H9 (cell line): ENCODE measurements at regions not wholly inside any gene's neighbourhood (a gene's known extent, or its start where the extent isn't known, plus 50 kb on each side); places are given as distances from the start of the nearest gene placed in this dataset.

Experiments
- DNase-seq: peaks from one replicate; pipeline ENCODE4 v3.0.0-alpha.2; 2017
- H2AFZ ChIP-seq: one replicate; pipeline ENCODE4 v1.6.1; 2013; ENCODE audit warnings: mild to moderate bottlenecking, low read length, control low read depth, moderate library complexity
- H2AK5ac ChIP-seq: 2 replicates; pipeline ENCODE4 v1.6.1; 2013; ENCODE audit warnings: low read length, control low read depth, mixed read lengths; ENCODE audit not compliant: insufficient read length
- H2BK120ac ChIP-seq: one replicate; pipeline ENCODE4 v1.6.1; 2013; ENCODE audit warnings: low read depth, mild to moderate bottlenecking, low read length, control low read depth, inconsistent platforms; ENCODE audit not compliant: poor library complexity, severe bottlenecking
- H2BK12ac ChIP-seq: 2 replicates; pipeline ENCODE4 v1.6.1; 2013; ENCODE audit warnings: low read length, control low read depth, mixed read lengths, low read depth; ENCODE audit not compliant: insufficient read length
- H2BK15ac ChIP-seq: 2 replicates; pipeline ENCODE4 v1.6.1; 2013; ENCODE audit warnings: low read depth, low read length, control low read depth
- H2BK20ac ChIP-seq: one replicate; pipeline ENCODE4 v1.6.1; 2013; ENCODE audit warnings: low read depth, mild to moderate bottlenecking, low read length, control low read depth, inconsistent platforms; ENCODE audit not compliant: poor library complexity, severe bottlenecking
- H2BK5ac ChIP-seq: 2 replicates; pipeline ENCODE4 v1.6.1; 2013; ENCODE audit warnings: low read length, control low read depth, mixed read lengths; ENCODE audit not compliant: insufficient read length
- H3K14ac ChIP-seq: 2 replicates; pipeline ENCODE4 v1.6.1; 2013; ENCODE audit warnings: low read length, control low read depth; ENCODE audit not compliant: insufficient read depth
- H3K18ac ChIP-seq: 2 replicates; pipeline ENCODE4 v1.6.1; 2013; ENCODE audit warnings: low read depth, mild to moderate bottlenecking, mixed read lengths, low read length, control low read depth; ENCODE audit not compliant: insufficient read length
- H3K23ac ChIP-seq: 2 replicates; pipeline ENCODE4 v1.6.1; 2013; ENCODE audit warnings: low read length, control low read depth, mixed read lengths, low read depth; ENCODE audit not compliant: insufficient read length
- H3K23me2 ChIP-seq: 2 replicates; pipeline ENCODE4 v1.6.1; 2013; ENCODE audit warnings: low read depth, mild to moderate bottlenecking, mixed read lengths, low read length, control low read depth; ENCODE audit not compliant: insufficient read length, poor library complexity, severe bottlenecking
- H3K27ac ChIP-seq: 2 replicates; pipeline ENCODE4 v1.5.1; 2013; ENCODE audit warnings: low read length, control low read depth, mixed read lengths, low read depth; ENCODE audit not compliant: insufficient read length
- H3K27me3 ChIP-seq: 2 replicates; pipeline ENCODE4 v1.6.1; 2013; ENCODE audit warnings: low read length, control low read depth, inconsistent platforms; ENCODE audit not compliant: insufficient read depth
- H3K4ac ChIP-seq: 2 replicates; pipeline ENCODE4 v1.6.1; 2013; ENCODE audit warnings: low read depth, mild to moderate bottlenecking, control low read depth, inconsistent platforms, low read length, moderate library complexity
- H3K4me1 ChIP-seq: 2 replicates; pipeline ENCODE4 v1.6.1; 2013; ENCODE audit warnings: low read length, control low read depth, inconsistent platforms; ENCODE audit not compliant: insufficient read depth
- H3K4me2 ChIP-seq: 2 replicates; pipeline ENCODE4 v1.6.1; 2013; ENCODE audit warnings: low read length, control low read depth, mixed read lengths; ENCODE audit not compliant: insufficient read length, insufficient read depth
- H3K56ac ChIP-seq: 2 replicates; pipeline ENCODE4 v1.6.1; 2013; ENCODE audit warnings: low read depth, mild to moderate bottlenecking, mixed read lengths, low read length, control low read depth; ENCODE audit not compliant: insufficient read length
- H3K79me1 ChIP-seq: 2 replicates; pipeline ENCODE4 v1.6.1; 2013; ENCODE audit warnings: low read depth, mild to moderate bottlenecking, moderate library complexity, low read length, control low read depth, inconsistent platforms; ENCODE audit not compliant: insufficient read depth, poor library complexity, severe bottlenecking
- H3K79me2 ChIP-seq: 2 replicates; pipeline ENCODE4 v1.6.1; 2013; ENCODE audit warnings: low read length, control low read depth, inconsistent platforms; ENCODE audit not compliant: insufficient read depth
- H3K9ac ChIP-seq: 2 replicates; pipeline ENCODE4 v1.6.1; 2013; ENCODE audit warnings: low read length, control low read depth, mixed read lengths; ENCODE audit not compliant: insufficient read length; ENCODE audit errors: extremely low read depth
- H3K9me3 ChIP-seq: one replicate; pipeline ENCODE4 v1.6.1; 2013; ENCODE audit warnings: low read depth, low read length, inconsistent platforms; ENCODE audit not compliant: control insufficient read depth
- H3T11ph ChIP-seq: one replicate; pipeline ENCODE4 v1.6.1; 2013; ENCODE audit warnings: mild to moderate bottlenecking, low read length, control low read depth, inconsistent platforms
- H4K20me1 ChIP-seq: one replicate; pipeline ENCODE4 v1.6.1; 2013; ENCODE audit not compliant: control insufficient read depth, insufficient read length, insufficient read depth
- H4K5ac ChIP-seq: 2 replicates; pipeline ENCODE4 v1.6.1; 2013; ENCODE audit warnings: low read depth, mild to moderate bottlenecking, mixed read lengths, low read length, control low read depth; ENCODE audit not compliant: insufficient read length
- H4K8ac ChIP-seq: replicated peaks from 2 replicates; pipeline ENCODE4 v1.6.1; 2013; ENCODE audit warnings: low read length, control low read depth, mixed read lengths, low read depth; ENCODE audit not compliant: insufficient read length
- H4K91ac ChIP-seq: 2 replicates; pipeline ENCODE4 v1.6.1; 2013; ENCODE audit warnings: low read depth, mild to moderate bottlenecking, moderate library complexity, mixed read lengths, low read length, control low read depth; ENCODE audit not compliant: insufficient read length
- H3K27ac Mint-ChIP-seq, 3 experiments: 2 replicates in 2 of 3; 3 replicates in 1 of 3; pipeline ENCODE4 v1.8.0; 2020 to 2021; ENCODE audit warnings: mixed read lengths in 3 of 3, mild to moderate bottlenecking in 1 of 3, moderate library complexity in 1 of 3
- H3K27me3 Mint-ChIP-seq: 2 replicates; pipeline ENCODE4 v1.8.0; 2021; ENCODE audit warnings: low read depth, mild to moderate bottlenecking, moderate library complexity, mixed read lengths
- H3K36me3 Mint-ChIP-seq, 3 experiments: 2 replicates in 2 of 3; 3 replicates in 1 of 3; pipeline ENCODE4 v1.8.0; 2020 to 2021; ENCODE audit warnings: low read depth in 3 of 3, mixed read lengths in 3 of 3; ENCODE audit not compliant: insufficient read depth in 1 of 3
- H3K4me1 Mint-ChIP-seq, 2 experiments: 2 replicates each; pipeline ENCODE4 v1.8.0; 2020; ENCODE audit warnings: mixed read lengths in 2 of 2
- H3K4me3 Mint-ChIP-seq, 2 experiments: 2 replicates in 1 of 2; 3 replicates in 1 of 2; pipeline ENCODE4 v1.8.0; 2020 to 2021; ENCODE audit warnings: mild to moderate bottlenecking in 2 of 2, mixed read lengths in 2 of 2, moderate library complexity in 1 of 2
- H3K9me3 Mint-ChIP-seq, 2 experiments: 2 replicates in 1 of 2; 3 replicates in 1 of 2; pipeline ENCODE4 v1.8.0; 2020; ENCODE audit warnings: mild to moderate bottlenecking in 2 of 2, mixed read lengths in 2 of 2, moderate library complexity in 1 of 2
- CTCF ChIP-seq: fragments of 200-600 bp; sonication (generic); conservative IDR thresholded peaks from 3 replicates; pipeline ENCODE4 v1.8.0; 2021; ENCODE audit warnings: antibody characterized with exemption, mild to moderate bottlenecking
- WGBS: extraction: QIAGEN DNeasy Blood & Tissue Kit; methylation state at CpG from one replicate; pipeline ENCODE4 v1.1.7; 2013; ENCODE audit warnings: missing lambda C conversion rate, low lambda C conversion rate, mixed read lengths; ENCODE audit not compliant: insufficient read length; ENCODE audit errors: extremely low coverage; 5-methylcytosine and 5-hydroxymethylcytosine counted together

- no peak for TF ChIP-seq CTCF
- peaks cover 17 to 20% of the 10 kb centered on the region in 2 experiments for H3K4me1 Mint-ChIP-seq
- Histone ChIP-seq H3K27me3 (no peaks in the 10 kb centered on the region), H3K4ac (no peak overlapping the region), H2BK120ac (no peak overlapping the region), H4K20me1 (no peaks in the 10 kb centered on the region), H3K9ac (no peak overlapping the region), H3K79me2 (no peaks in the 10 kb centered on the region), H3K9me3 (no peaks in the 10 kb centered on the region), H3K4me1 (no peaks in the 10 kb centered on the region; the same call in 1 of the 2 replicates), H2BK15ac (no peak overlapping the region), H3K18ac (no peak overlapping the region), H2AK5ac (no peak overlapping the region), H3K56ac (no peak overlapping the region), H4K5ac (no peak overlapping the region), H3K23me2 (no peaks in the 10 kb centered on the region), H3K79me1 (no peaks in the 10 kb centered on the region), H2BK12ac (no peak overlapping the region), H2AFZ (no peak overlapping the region), H3K27ac (no peak overlapping the region), H2BK20ac (no peak overlapping the region), H3T11ph (no peak overlapping the region), H2BK5ac (no peak overlapping the region), H3K23ac (no peak overlapping the region), H3K14ac (no peak overlapping the region), H4K91ac (no peak overlapping the region), H4K8ac (no peak overlapping the region), H3K4me2 (no peak overlapping the region)
- no peaks in the 10 kb centered on the region for H3K27me3 Mint-ChIP-seq
- no peak overlapping the region for H3K4me3 Mint-ChIP-seq
- DNase-seq = peak; percentile 79
- peaks cover 0 to 18% (median 14%) of the 10 kb centered on the region in 3 experiments; a peak in 6 of 7 replicates for H3K36me3 Mint-ChIP-seq
- peak overlapping the region in 2 of 3 experiments; percentile 26 to 63; a peak in 1 of 7 replicates for H3K27ac Mint-ChIP-seq
- no CpG with 5 or more reads among the region's 2 CpGs for WGBS
- H3K9me3 Mint-ChIP-seq = peaks cover 2 to 3% of the 10 kb centered on the region in 2 experiments; a peak in 2 of 5 replicates
Measured at GRCh38 chr13:56166864-56167263, 973.9 kb upstream of the PRR20A start.
